ENCODE measurements at regions not wholly inside any gene's neighbourhood (a gene's known extent, or its start where the extent isn't known, plus 50 kb on each side); places are given as distances from the start of the nearest gene placed in this dataset.
A peak's percentile ranks its signal among the peaks of the same experiment; 100 is the strongest.

- H3K4me1 Mint-ChIP-seq, result no peaks in the 10 kb centered on the region
These were observed 1134.4 kb downstream of the XPNPEP1 start for GRCh38 chr10:108788891-108789290.

GRCh38 chr10:108787932-108788331, 1135.4 kb downstream of the XPNPEP1 start:
- Mint-ChIP-seq H3K4me1 (no peaks in the 10 kb centered on the region), H3K27me3 (no peaks in the 10 kb centered on the region), H3K4me3 (no peak overlapping the region), H3K9me3 (peaks cover 26% of the 10 kb centered on the region), H3K27ac (no peak overlapping the region), H3K36me3 (ENCODE audit: low read depth) (no peaks in the 10 kb centered on the region)
- DNase-seq, result no peak
- no peak for ATAC-seq

More at GRCh38 chr10:108788891-108789290, 1134.4 kb downstream of the XPNPEP1 start:
- no peak overlapping the region for H3K4me3 Mint-ChIP-seq
- ATAC-seq (no peak), DNase-seq (no peak)
- peaks cover 22% of the 10 kb centered on the region for H3K9me3 Mint-ChIP-seq
- no peak overlapping the region for H3K27ac Mint-ChIP-seq
- H3K27me3 Mint-ChIP-seq, result no peaks in the 10 kb centered on the region
- H3K36me3 Mint-ChIP-seq (ENCODE audit: low read depth), result no peaks in the 10 kb centered on the region

- Mint-ChIP-seq H3K4me1 (no peaks in the 10 kb centered on the region), H3K27ac (no peak overlapping the region), H3K27me3 (no peaks in the 10 kb centered on the region), H3K36me3 (ENCODE audit: low read depth) (no peaks in the 10 kb centered on the region), H3K4me3 (no peak overlapping the region), H3K9me3 (peaks cover 21% of the 10 kb centered on the region)
- ATAC-seq (no peak), DNase-seq (no peak)
These were observed 1138.3 kb downstream of the XPNPEP1 start for GRCh38 chr10:108785011-108785410.

- no peak for DNase-seq
- Mint-ChIP-seq H3K4me1 (no peaks in the 10 kb centered on the region), H3K36me3 (ENCODE audit: low read depth) (no peaks in the 10 kb centered on the region), H3K4me3 (no peak overlapping the region), H3K9me3 (peaks cover 21% of the 10 kb centered on the region), H3K27ac (no peak overlapping the region), H3K27me3 (no peaks in the 10 kb centered on the region)
- ATAC-seq, result no peak
These were observed 1138.8 kb downstream of the XPNPEP1 start for GRCh38 chr10:108784534-108784933.

- Mint-ChIP-seq H3K4me1 (no peaks in the 10 kb centered on the region), H3K27me3 (no peaks in the 10 kb centered on the region), H3K4me3 (no peak overlapping the region), H3K9me3 (peaks cover 21% of the 10 kb centered on the region), H3K27ac (no peak overlapping the region), H3K36me3 (ENCODE audit: low read depth) (no peaks in the 10 kb centered on the region)
- ATAC-seq (no peak), DNase-seq (peak; percentile 22)
These were observed 1139.4 kb downstream of the XPNPEP1 start for GRCh38 chr10:108783897-108784296.

- Mint-ChIP-seq H3K9me3 (peaks cover 24% of the 10 kb centered on the region), H3K27me3 (no peaks in the 10 kb centered on the region), H3K27ac (no peak overlapping the region), H3K36me3 (ENCODE audit: low read depth) (no peaks in the 10 kb centered on the region), H3K4me3 (no peak overlapping the region), H3K4me1 (no peaks in the 10 kb centered on the region)
- DNase-seq, result no peak
- ATAC-seq, result no peak
These were observed 1140.9 kb downstream of the XPNPEP1 start for GRCh38 chr10:108782411-108782810.

GRCh38 chr10:108779501-108779900, 1143.8 kb downstream of the XPNPEP1 start:
- Mint-ChIP-seq H3K9me3 (peaks cover 14% of the 10 kb centered on the region), H3K27me3 (no peaks in the 10 kb centered on the region), H3K4me1 (no peaks in the 10 kb centered on the region), H3K36me3 (ENCODE audit: low read depth) (no peaks in the 10 kb centered on the region), H3K4me3 (no peak overlapping the region), H3K27ac (no peak overlapping the region)
- DNase-seq, result no peak
- no peak for ATAC-seq

- no peak overlapping the region for H3K4me3 Mint-ChIP-seq
- H3K27ac Mint-ChIP-seq, result no peak overlapping the region
- peaks cover 3% of the 10 kb centered on the region for H3K9me3 Mint-ChIP-seq
- ATAC-seq, result no peak
- no peaks in the 10 kb centered on the region for H3K27me3 Mint-ChIP-seq
- H3K4me1 Mint-ChIP-seq, result no peaks in the 10 kb centered on the region
- no peak for DNase-seq
- H3K36me3 Mint-ChIP-seq (ENCODE audit: low read depth), result no peaks in the 10 kb centered on the region
These were observed 1147.3 kb downstream of the XPNPEP1 start for GRCh38 chr10:108775911-108776475.

GRCh38 chr10:108771106-108771505, 1152.2 kb downstream of the XPNPEP1 start:
- no peak overlapping the region for H3K4me3 Mint-ChIP-seq
- H3K27me3 Mint-ChIP-seq, result no peaks in the 10 kb centered on the region
- no peak overlapping the region for H3K27ac Mint-ChIP-seq
- no peak for DNase-seq
- no peak for ATAC-seq
- no peaks in the 10 kb centered on the region for H3K36me3 Mint-ChIP-seq (ENCODE audit: low read depth)
- H3K4me1 Mint-ChIP-seq, result no peaks in the 10 kb centered on the region
- no peaks in the 10 kb centered on the region for H3K9me3 Mint-ChIP-seq

GRCh38 chr10:108765794-108766193, 1157.5 kb downstream of the XPNPEP1 start:
- no peaks in the 10 kb centered on the region for H3K27me3 Mint-ChIP-seq
- no peak for DNase-seq
- H3K27ac Mint-ChIP-seq, result no peak overlapping the region
- no peaks in the 10 kb centered on the region for H3K36me3 Mint-ChIP-seq (ENCODE audit: low read depth)
- H3K4me1 Mint-ChIP-seq, result no peaks in the 10 kb centered on the region
- peaks cover 13% of the 10 kb centered on the region for H3K9me3 Mint-ChIP-seq
- H3K4me3 Mint-ChIP-seq, result no peak overlapping the region
- ATAC-seq, result no peak

GRCh38 chr10:108757946-108758345, 1165.4 kb downstream of the XPNPEP1 start:
- no peak overlapping the region for H3K27ac Mint-ChIP-seq
- DNase-seq, result no peak
- ATAC-seq, result no peak
- peaks cover 6% of the 10 kb centered on the region for H3K9me3 Mint-ChIP-seq
- H3K27me3 Mint-ChIP-seq, result no peaks in the 10 kb centered on the region
- no peaks in the 10 kb centered on the region for H3K36me3 Mint-ChIP-seq (ENCODE audit: low read depth)
- no peak overlapping the region for H3K4me3 Mint-ChIP-seq
- H3K4me1 Mint-ChIP-seq, result no peaks in the 10 kb centered on the region

- peaks cover 6% of the 10 kb centered on the region for H3K9me3 Mint-ChIP-seq
- ATAC-seq (no peak), DNase-seq (no peak)
- H3K27ac Mint-ChIP-seq, result no peak overlapping the region
- H3K4me1 Mint-ChIP-seq, result no peaks in the 10 kb centered on the region
- no peaks in the 10 kb centered on the region for H3K27me3 Mint-ChIP-seq
- H3K36me3 Mint-ChIP-seq (ENCODE audit: low read depth), result no peaks in the 10 kb centered on the region
- H3K4me3 Mint-ChIP-seq, result no peak overlapping the region
These were observed 1167.7 kb downstream of the XPNPEP1 start for GRCh38 chr10:108755646-108756045.

- H3K9me3 Mint-ChIP-seq, result peaks cover 6% of the 10 kb centered on the region
- no peak overlapping the region for H3K27ac Mint-ChIP-seq
- no peak overlapping the region for H3K4me3 Mint-ChIP-seq
- ATAC-seq (no peak), DNase-seq (no peak)
- H3K4me1 Mint-ChIP-seq, result no peaks in the 10 kb centered on the region
- H3K36me3 Mint-ChIP-seq (ENCODE audit: low read depth), result no peaks in the 10 kb centered on the region
- no peaks in the 10 kb centered on the region for H3K27me3 Mint-ChIP-seq
These were observed 1170.0 kb downstream of the XPNPEP1 start for GRCh38 chr10:108753326-108753725.

- ATAC-seq, result no peak
- H3K27me3 Mint-ChIP-seq, result no peaks in the 10 kb centered on the region
- H3K27ac Mint-ChIP-seq, result no peak overlapping the region
- no peaks in the 10 kb centered on the region for H3K36me3 Mint-ChIP-seq (ENCODE audit: low read depth)
- no peak for DNase-seq
- no peak overlapping the region for H3K4me3 Mint-ChIP-seq
- no peaks in the 10 kb centered on the region for H3K4me1 Mint-ChIP-seq
- peaks cover 6% of the 10 kb centered on the region for H3K9me3 Mint-ChIP-seq
These were observed 1174.3 kb downstream of the XPNPEP1 start for GRCh38 chr10:108749042-108749441.

- H3K4me1 Mint-ChIP-seq, result no peaks in the 10 kb centered on the region
- ATAC-seq (no peak), DNase-seq (no peak)
- no peak overlapping the region for H3K27ac Mint-ChIP-seq
- H3K9me3 Mint-ChIP-seq, result peaks cover 24% of the 10 kb centered on the region
- H3K4me3 Mint-ChIP-seq, result no peak overlapping the region
- H3K36me3 Mint-ChIP-seq (ENCODE audit: low read depth), result no peaks in the 10 kb centered on the region
- no peaks in the 10 kb centered on the region for H3K27me3 Mint-ChIP-seq
These were observed 1187.2 kb downstream of the XPNPEP1 start for GRCh38 chr10:108736111-108736510.

GRCh38 chr10:108735380-108735779, 1187.9 kb downstream of the XPNPEP1 start:
- Mint-ChIP-seq H3K4me3 (no peak overlapping the region), H3K4me1 (no peaks in the 10 kb centered on the region), H3K27me3 (no peaks in the 10 kb centered on the region), H3K36me3 (ENCODE audit: low read depth) (no peaks in the 10 kb centered on the region), H3K9me3 (peaks cover 24% of the 10 kb centered on the region), H3K27ac (no peak overlapping the region)
- DNase-seq (no peak), ATAC-seq (no peak)

Measured in activated naive CD8-positive, alpha-beta T cell treated with anti-CD3 and anti-CD28 coated beads, Interleukin-2, amount 50 U/mL, for 24 hours (primary cell).